ENCODE measurements at regions not wholly inside any gene's neighbourhood (a gene's known extent, or its start where the extent isn't known, plus 50 kb on each side); places are given as distances from the start of the nearest gene placed in this dataset.
"Not testable (repeated sequence)": the region's sequence is repeated elsewhere in the genome, so short reads cannot be mapped to it uniquely, and the experiment has no call there.

- no peak for DNase-seq
Observed at GRCh38 chr4:33090910-33091309, 2370.7 kb downstream of the PCDH7 start.

GRCh38 chr4:33091961-33092360 is 2371.8 kb downstream of the PCDH7 start:
- no peak for DNase-seq

GRCh38 chr4:33104273-33104672 is 2384.1 kb downstream of the PCDH7 start:
- DNase-seq, result no peak

GRCh38 chr4:33107814-33108213 is 2387.6 kb downstream of the PCDH7 start:
- no peak for DNase-seq

GRCh38 chr4:33111117-33111516 is 2390.9 kb downstream of the PCDH7 start:
- DNase-seq, result no peak

- no peak for DNase-seq
Observed at GRCh38 chr4:33116871-33117270, 2396.7 kb downstream of the PCDH7 start.

- DNase-seq, result no peak
Observed at GRCh38 chr4:33126002-33126401, 2405.8 kb downstream of the PCDH7 start.

- not testable (repeated sequence) for DNase-seq
Observed at GRCh38 chr4:33130662-33131061, 2410.5 kb downstream of the PCDH7 start.

- no peak for DNase-seq
Observed at GRCh38 chr4:33133723-33134122, 2413.6 kb downstream of the PCDH7 start.

GRCh38 chr4:33134366-33134765 is 2414.2 kb downstream of the PCDH7 start:
- no peak for DNase-seq

- DNase-seq, result no peak
Observed at GRCh38 chr4:33149658-33150524, 2429.7 kb downstream of the PCDH7 start.

- DNase-seq, result no peak
Observed at GRCh38 chr4:33150525-33150910, 2430.3 kb downstream of the PCDH7 start.

- no peak for DNase-seq
Observed at GRCh38 chr4:33160126-33160525, 2440.0 kb downstream of the PCDH7 start.

GRCh38 chr4:33161202-33161601 is 2441.0 kb downstream of the PCDH7 start:
- DNase-seq, result no peak

- DNase-seq, result no peak
Observed at GRCh38 chr4:33162122-33162521, 2442.0 kb downstream of the PCDH7 start.

- DNase-seq, result no peak
Observed at GRCh38 chr4:33171873-33172525, 2451.8 kb downstream of the PCDH7 start.

- DNase-seq, result no peak
Observed at GRCh38 chr4:33176566-33176965, 2456.4 kb downstream of the PCDH7 start.

- no peak for DNase-seq
Observed at GRCh38 chr4:33184657-33185290, 2464.6 kb downstream of the PCDH7 start.

GRCh38 chr4:33187035-33187434 is 2466.9 kb downstream of the PCDH7 start:
- DNase-seq, result no peak

- no peak for DNase-seq
Observed at GRCh38 chr4:33188733-33189132, 2468.6 kb downstream of the PCDH7 start.

GRCh38 chr4:33189169-33189568 is 2469.0 kb downstream of the PCDH7 start:
- no peak for DNase-seq

GRCh38 chr4:33193109-33193508 is 2472.9 kb downstream of the PCDH7 start:
- no peak for DNase-seq

- no peak for DNase-seq
Observed at GRCh38 chr4:33200377-33200776, 2480.2 kb downstream of the PCDH7 start.

Measured in right kidney (tissue), 1 donor.